Esophagus squamous epithelium (tissue), 5 donors: ENCODE measurements at regions not wholly inside any gene's neighbourhood (a gene's known extent, or its start where the extent isn't known, plus 50 kb on each side); places are given as distances from the start of the nearest gene placed in this dataset.

Source experiments
- DNase-seq: peaks from one replicate; lab custom pipeline; 2025; lab: John Stamatoyannopoulos, UW
- H3K27ac ChIP-seq, 4 donors: fragments of 200-600 bp; sonication (generic); one replicate each; pipeline ENCODE4 v1.5.1; 2016 to 2019; ENCODE audit warnings: mild to moderate bottlenecking in 1 of 4
- H3K27me3 ChIP-seq, 4 donors: fragments of 200-600 bp; sonication (generic); 1 replicate in 3 of 4; 2 replicates in 1 of 4; pipeline versions ENCODE4 v1.5.1 to v1.6.0; 2017 to 2021; ENCODE audit warnings: antibody characterized with exemption in 1 of 4
- H3K36me3 ChIP-seq, 3 donors: fragments of 200-600 bp; sonication (generic); one replicate each; pipeline ENCODE4 v1.5.1; 2016 to 2019
- H3K4me1 ChIP-seq, 3 donors: fragments of 200-600 bp; sonication (generic); one replicate each; pipeline ENCODE4 v1.5.1; 2017 to 2019
- H3K4me3 ChIP-seq, 4 donors: fragments of 200-600 bp; sonication (generic); 1 replicate in 3 of 4; 2 replicates in 1 of 4; pipeline ENCODE4 v1.5.1; 2016 to 2019; ENCODE audit warnings: mild to moderate bottlenecking in 2 of 4, moderate library complexity in 1 of 4
- H3K9me3 ChIP-seq, 3 donors: fragments of 200-600 bp; sonication (generic); one replicate each; pipeline ENCODE4 v1.5.1; 2016 to 2019
- CTCF ChIP-seq, 6 experiments: fragments of 450-650 bp in 4 of 6; fragments of 200-600 bp in 2 of 6; sonication (generic) in 2 of 6; IDR thresholded peaks; one replicate each; pipeline ENCODE4 v1.5.1; 2016 to 2019; ENCODE audit warnings: antibody characterized with exemption in 6 of 6, mild to moderate bottlenecking in 4 of 6, moderate library complexity in 4 of 6
- POLR2A ChIP-seq, 4 donors: fragments of 450-650 bp; IDR thresholded peaks; one replicate each; pipeline ENCODE4 v1.6.1; 2017; ENCODE audit warnings: antibody characterized with exemption in 4 of 4, mild to moderate bottlenecking in 4 of 4, moderate library complexity in 3 of 4
- WGBS, 2 donors: methylation state at CpG; one replicate each; pipeline ENCODE4 v1.1.5; 2018; 5-methylcytosine and 5-hydroxymethylcytosine counted together
- intact Hi-C: fragments of 100-400 bp; cut with DNase I; formaldehyde crosslinking; loops from one replicate; pipeline ENCODE4 v1.15.0; 2022
- donor health status: DM: yes; HTN: yes; CAD: no.

- WGBS, 2 donors: 78 to 83% methylated on average over 2 of the region's 2 CpGs
- no peak for DNase-seq
- Histone ChIP-seq H3K27ac (no peak overlapping the region), H3K4me3 (no peak overlapping the region), H3K9me3 (no peaks in the 10 kb centered on the region), H3K27me3 (no peaks in the 10 kb centered on the region), H3K36me3 (no peaks in the 10 kb centered on the region), H3K4me1 (no peaks in the 10 kb centered on the region)
- TF ChIP-seq CTCF (IDR thresholded peaks at IDR 0.05) (no peak), POLR2A (IDR thresholded peaks at IDR 0.05) (no peak)
- intact Hi-C loops: no loop called here
Measured at GRCh38 chr10:61250131-61250530, 203.1 kb downstream of the TMEM26 start.

- Histone ChIP-seq H3K27me3 (no peaks in the 10 kb centered on the region), H3K36me3 (no peaks in the 10 kb centered on the region), H3K4me1 (no peaks in the 10 kb centered on the region), H3K9me3 (no peaks in the 10 kb centered on the region), H3K4me3 (no peak overlapping the region), H3K27ac (no peak overlapping the region)
- intact Hi-C loops: no loop called here
- TF ChIP-seq CTCF (IDR thresholded peaks at IDR 0.05) (no peak), POLR2A (IDR thresholded peaks at IDR 0.05) (no peak)
- DNase-seq: no peak
Measured at GRCh38 chr10:61248013-61248412, 205.2 kb downstream of the TMEM26 start.

- Histone ChIP-seq H3K27ac (no peak overlapping the region), H3K9me3 (no peaks in the 10 kb centered on the region), H3K4me3 (no peak overlapping the region), H3K36me3 (no peaks in the 10 kb centered on the region), H3K4me1 (no peaks in the 10 kb centered on the region), H3K27me3 (no peaks in the 10 kb centered on the region)
- TF ChIP-seq POLR2A (IDR thresholded peaks at IDR 0.05): no peak
- no peak for TF ChIP-seq CTCF (IDR thresholded peaks at IDR 0.05)
- intact Hi-C loops: no loop called here
- no peak for DNase-seq
Measured at GRCh38 chr10:61244261-61244775, 208.9 kb downstream of the TMEM26 start.

- no peak for TF ChIP-seq POLR2A (IDR thresholded peaks at IDR 0.05)
- no peak for TF ChIP-seq CTCF (IDR thresholded peaks at IDR 0.05)
- intact Hi-C loops: no loop called here
- H3K9me3 ChIP-seq: peaks cover 0 to 8% (median 0%) of the 10 kb centered on the region in 3 donors
- H3K4me1 ChIP-seq: no peaks in the 10 kb centered on the region
- H3K4me3 ChIP-seq: no peak overlapping the region
- H3K27me3 ChIP-seq: no peaks in the 10 kb centered on the region
- no peaks in the 10 kb centered on the region for H3K36me3 ChIP-seq
- no peak for DNase-seq
- H3K27ac ChIP-seq: no peak overlapping the region
Measured at GRCh38 chr10:61232780-61233179, 220.4 kb downstream of the TMEM26 start.

- Histone ChIP-seq H3K4me3 (no peak overlapping the region), H3K9me3 (peaks cover 0 to 10% (median 0%) of the 10 kb centered on the region in 3 donors), H3K36me3 (no peaks in the 10 kb centered on the region), H3K4me1 (no peaks in the 10 kb centered on the region), H3K27ac (no peak overlapping the region), H3K27me3 (no peaks in the 10 kb centered on the region)
- TF ChIP-seq POLR2A (IDR thresholded peaks at IDR 0.05): no peak
- no peak for TF ChIP-seq CTCF (IDR thresholded peaks at IDR 0.05)
- intact Hi-C loops: no loop called here
- no peak for DNase-seq
Measured at GRCh38 chr10:61225939-61226338, 227.2 kb downstream of the TMEM26 start.
